ENCODE measurements at regions not wholly inside any gene's neighbourhood (a gene's known extent, or its start where the extent isn't known, plus 50 kb on each side); places are given as distances from the start of the nearest gene placed in this dataset.

DNA sequence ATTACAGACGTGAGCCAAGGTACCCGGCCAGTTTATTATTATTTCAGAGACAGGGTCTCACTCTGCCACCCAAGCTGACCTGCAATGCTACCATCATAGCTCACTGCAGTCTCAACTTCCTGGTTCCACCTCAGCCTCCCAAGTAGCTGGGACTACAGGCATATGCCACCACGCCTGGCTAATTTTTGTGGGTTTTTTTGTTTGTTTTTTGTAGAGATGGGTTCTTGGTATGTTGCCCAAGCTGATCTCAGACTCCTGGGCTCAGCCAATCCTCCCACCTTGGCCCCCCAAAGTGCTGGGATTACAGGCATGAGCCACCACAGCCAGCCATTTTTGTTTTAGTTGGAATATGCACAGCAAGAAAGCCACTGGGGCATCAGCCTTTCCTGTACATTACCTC, 115.7 kb downstream of the MRM1 start:
- Histone ChIP-seq H3K27ac (ENCODE audit: low read length) (no peak overlapping the region), H3K4me3 (ENCODE audit: low read length) (no peak overlapping the region), H3K27me3 (ENCODE audit: insufficient read depth, low read length) (no peaks in the 10 kb centered on the region), H3K9ac (ENCODE audit: low read depth, low read length) (no peak overlapping the region), H3K4me1 (ENCODE audit: insufficient read depth, low read length) (peaks cover 4% of the 10 kb centered on the region; the same call in 1 of the 2 replicates), H3K36me3 (ENCODE audit: insufficient read depth, low read depth, low read length) (no peaks in the 10 kb centered on the region), H3K9me3 (ENCODE audit: insufficient read depth, low read depth, low read length) (no peaks in the 10 kb centered on the region)

DNA sequence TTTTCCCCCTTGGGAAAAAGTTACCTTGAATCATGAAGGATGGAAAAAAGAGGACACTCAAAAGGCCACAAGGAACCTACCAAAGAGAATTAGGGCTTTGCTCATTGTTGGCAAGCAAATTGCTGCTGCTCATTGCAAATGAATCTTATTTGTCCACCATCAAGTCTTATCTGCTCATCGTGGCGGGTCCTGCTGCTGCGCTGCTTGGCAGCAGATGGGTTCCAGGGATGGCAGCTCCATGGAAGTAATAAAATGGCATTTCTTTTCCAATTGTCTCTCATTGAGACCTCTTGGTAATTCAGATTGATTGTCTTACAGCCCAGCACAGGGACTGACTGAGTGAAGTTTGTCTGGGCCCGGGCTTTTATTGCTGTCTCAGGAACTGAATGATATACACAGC, 118.7 kb downstream of the MRM1 start:
- Histone ChIP-seq H3K36me3 (ENCODE audit: insufficient read depth, low read depth, low read length) (no peaks in the 10 kb centered on the region), H3K9me3 (ENCODE audit: insufficient read depth, low read depth, low read length) (no peaks in the 10 kb centered on the region), H3K4me1 (ENCODE audit: insufficient read depth, low read length) (peaks cover 8% of the 10 kb centered on the region; the same call in 1 of the 2 replicates), H3K4me3 (ENCODE audit: low read length) (no peak overlapping the region), H3K9ac (ENCODE audit: low read depth, low read length) (no peak overlapping the region), H3K27ac (ENCODE audit: low read length) (no peak overlapping the region), H3K27me3 (ENCODE audit: insufficient read depth, low read length) (no peaks in the 10 kb centered on the region)

DNA sequence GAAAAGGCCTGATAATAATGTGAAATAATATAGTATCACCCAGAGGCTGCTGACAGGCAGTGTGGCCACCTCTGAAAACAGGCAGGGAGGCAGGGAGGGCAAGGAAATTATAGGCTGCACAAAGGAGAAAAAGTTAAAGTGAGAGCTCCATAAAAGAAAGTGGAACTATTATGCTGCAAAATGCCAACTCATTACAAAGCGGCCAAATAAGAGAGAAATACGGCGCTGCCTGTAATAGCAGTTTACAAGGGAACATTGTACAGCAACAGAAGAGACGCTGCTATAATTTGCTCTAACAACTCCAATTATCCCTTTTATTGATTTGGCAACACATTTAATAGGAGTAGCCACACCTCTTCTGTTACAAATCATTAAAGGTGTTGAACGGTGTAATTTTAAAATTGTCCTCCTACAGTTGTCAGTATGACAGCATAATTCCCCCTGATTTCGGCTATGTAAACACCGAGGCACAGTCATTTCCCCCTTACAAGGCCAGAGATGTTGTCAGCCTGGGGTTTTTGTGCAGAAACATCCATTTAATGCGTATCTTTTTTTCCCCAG, 120.3 kb downstream of the MRM1 start:
- Histone ChIP-seq H3K9me3 (ENCODE audit: insufficient read depth, low read depth, low read length) (no peaks in the 10 kb centered on the region), H3K36me3 (ENCODE audit: insufficient read depth, low read depth, low read length) (no peaks in the 10 kb centered on the region), H3K27ac (ENCODE audit: low read length) (no peak overlapping the region), H3K4me1 (ENCODE audit: insufficient read depth, low read length) (peaks cover 8% of the 10 kb centered on the region; the same call in 1 of the 2 replicates), H3K9ac (ENCODE audit: low read depth, low read length) (peak overlapping the region; percentile 62; the same call in 1 of the 2 replicates), H3K27me3 (ENCODE audit: insufficient read depth, low read length) (peaks cover 8% of the 10 kb centered on the region; the same call in 1 of the 2 replicates), H3K4me3 (ENCODE audit: low read length) (peak overlapping the region; percentile 63)

DNA sequence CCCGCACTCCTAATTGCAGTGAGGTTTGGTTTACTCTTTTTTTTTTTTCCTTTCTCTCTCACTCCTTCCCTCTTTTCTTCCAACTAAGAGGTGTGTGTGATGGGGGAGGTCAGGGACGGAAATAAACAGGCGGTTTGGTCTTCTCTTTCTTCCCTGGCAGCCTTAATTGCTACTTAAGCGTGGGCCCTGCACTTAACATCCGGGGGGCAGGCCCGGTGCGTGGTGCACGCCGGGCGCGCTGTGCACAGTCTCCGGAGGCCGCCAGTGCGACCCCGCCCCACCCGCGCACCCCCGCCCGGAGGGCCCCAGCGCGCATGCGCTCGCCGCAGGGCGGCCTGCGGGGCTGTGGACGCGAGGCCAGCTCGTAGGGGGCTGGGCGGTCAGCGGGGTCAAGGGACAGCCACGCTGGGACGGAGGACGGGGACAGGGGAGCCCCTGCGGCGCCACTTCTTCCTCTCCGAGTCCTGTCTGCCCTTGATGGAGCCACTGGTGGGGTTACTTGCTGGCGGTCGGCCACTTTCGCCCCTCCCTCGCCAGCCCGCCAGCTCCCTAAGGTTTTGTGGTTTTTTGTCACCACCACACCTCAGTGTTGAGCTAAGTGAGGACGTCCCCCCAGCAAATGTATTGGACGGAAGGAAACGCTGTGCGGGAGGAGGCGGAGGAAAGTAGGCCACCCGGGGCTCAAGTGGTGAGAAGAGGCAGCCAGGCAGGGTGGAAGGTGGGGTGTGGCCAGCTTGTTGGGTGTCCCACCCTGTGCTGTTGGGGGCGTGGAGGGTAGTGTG, 120.9 kb downstream of the MRM1 start:
- Histone ChIP-seq H3K27ac (ENCODE audit: low read length) (no peak overlapping the region), H3K36me3 (ENCODE audit: insufficient read depth, low read depth, low read length) (no peaks in the 10 kb centered on the region), H3K4me1 (ENCODE audit: insufficient read depth, low read length) (peaks cover 8% of the 10 kb centered on the region; the same call in 1 of the 2 replicates), H3K9me3 (ENCODE audit: insufficient read depth, low read depth, low read length) (no peaks in the 10 kb centered on the region), H3K27me3 (ENCODE audit: insufficient read depth, low read length) (peaks cover 15% of the 10 kb centered on the region), H3K9ac (ENCODE audit: low read depth, low read length) (peak overlapping the region; percentile 62; the same call in 1 of the 2 replicates), H3K4me3 (ENCODE audit: low read length) (peak overlapping the region; percentile 63)

DNA sequence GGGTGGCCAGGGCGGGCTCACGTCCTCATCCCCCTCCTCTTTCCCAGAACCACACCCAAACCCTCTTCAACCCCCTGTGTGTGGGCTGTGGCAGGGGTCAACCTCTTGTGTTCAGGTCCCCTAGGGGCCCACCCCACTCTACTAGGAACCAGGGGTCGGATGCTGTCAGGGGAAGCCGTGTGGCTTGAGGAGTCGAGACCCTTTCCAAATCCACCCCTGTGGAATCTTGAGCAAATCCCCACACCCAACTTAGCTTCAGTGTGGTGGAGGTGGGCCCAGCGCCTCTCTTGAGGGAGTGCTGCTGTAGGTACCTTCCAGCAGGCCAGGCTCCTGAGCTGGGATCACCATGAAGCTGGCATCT, 121.5 kb downstream of the MRM1 start:
- Histone ChIP-seq H3K4me1 (ENCODE audit: insufficient read depth, low read length) (peaks cover 13% of the 10 kb centered on the region; the same call in 1 of the 2 replicates), H3K36me3 (ENCODE audit: insufficient read depth, low read depth, low read length) (no peaks in the 10 kb centered on the region), H3K9ac (ENCODE audit: low read depth, low read length) (no peak overlapping the region)

DNA sequence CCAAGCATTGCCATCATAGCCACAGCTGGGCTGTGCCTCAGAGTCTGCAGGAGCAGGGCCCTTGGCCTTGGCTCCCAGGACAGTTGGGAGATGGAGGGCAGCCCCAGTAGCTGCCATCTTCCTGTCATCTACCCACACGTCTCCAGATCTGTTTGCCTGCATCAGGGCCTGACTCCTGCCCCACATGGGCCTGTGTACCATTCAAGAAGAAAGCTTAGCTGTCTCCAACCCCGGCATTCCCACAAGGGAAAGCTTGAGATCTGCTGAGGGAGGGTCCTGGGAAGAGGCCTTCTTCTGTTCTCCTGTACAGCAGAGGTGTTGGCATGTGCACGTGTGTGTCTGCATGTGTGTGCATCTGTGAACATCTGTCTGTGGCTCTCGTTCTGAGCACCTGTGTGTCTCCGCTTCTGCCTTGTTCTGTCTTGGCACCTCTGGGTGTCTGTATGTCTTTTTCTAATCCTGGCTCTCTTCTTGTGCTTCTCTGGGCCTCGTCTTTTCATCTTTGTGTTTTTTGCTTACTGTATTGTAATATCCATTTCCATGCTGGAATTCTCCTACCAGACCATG, 122.2 kb downstream of the MRM1 start:
- no peak overlapping the region for H3K27ac ChIP-seq (ENCODE audit: low read length)
- H3K27me3 ChIP-seq (ENCODE audit: insufficient read depth, low read length): peaks cover 25% of the 10 kb centered on the region
- no peaks in the 10 kb centered on the region for H3K9me3 ChIP-seq (ENCODE audit: insufficient read depth, low read depth, low read length)
- no peak overlapping the region for H3K9ac ChIP-seq (ENCODE audit: low read depth, low read length)
- H3K36me3 ChIP-seq (ENCODE audit: insufficient read depth, low read depth, low read length): no peaks in the 10 kb centered on the region
- peaks cover 18% of the 10 kb centered on the region; the same call in 1 of the 2 replicates for H3K4me1 ChIP-seq (ENCODE audit: insufficient read depth, low read length)
- H3K4me3 ChIP-seq (ENCODE audit: low read length): no peak overlapping the region

More for the DNA sequence above, 121.5 kb downstream of the MRM1 start:
- H3K4me3 ChIP-seq (ENCODE audit: low read length): peak overlapping the region; percentile 63; the same call in 1 of the 2 replicates
- H3K27ac ChIP-seq (ENCODE audit: low read length): no peak overlapping the region
- no peaks in the 10 kb centered on the region for H3K9me3 ChIP-seq (ENCODE audit: insufficient read depth, low read depth, low read length)
- peaks cover 21% of the 10 kb centered on the region for H3K27me3 ChIP-seq (ENCODE audit: insufficient read depth, low read length)

DNA sequence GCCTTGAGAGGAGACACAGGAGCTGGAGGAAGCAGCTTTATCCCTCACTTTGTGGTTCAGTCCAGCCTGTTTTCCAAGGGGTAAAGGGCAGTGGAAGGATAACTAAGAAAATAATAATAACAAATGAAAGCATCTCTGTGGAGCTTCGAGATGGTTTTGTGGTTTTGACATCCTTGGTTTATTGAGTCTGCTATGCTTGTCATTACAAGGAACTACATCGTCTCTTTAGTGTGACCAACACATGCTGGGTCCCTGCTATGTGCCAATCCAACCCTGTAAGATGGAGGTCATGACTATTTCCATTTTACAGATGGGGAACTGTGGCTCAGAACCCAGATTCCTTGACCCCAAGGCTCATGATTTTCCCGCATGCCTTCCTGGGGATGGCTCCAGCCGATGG, 124.8 kb downstream of the MRM1 start:
- Histone ChIP-seq H3K36me3 (ENCODE audit: insufficient read depth, low read depth, low read length) (no peaks in the 10 kb centered on the region), H3K9me3 (ENCODE audit: insufficient read depth, low read depth, low read length) (no peaks in the 10 kb centered on the region), H3K27ac (ENCODE audit: low read length) (no peak overlapping the region), H3K27me3 (ENCODE audit: insufficient read depth, low read length) (peaks cover 50% of the 10 kb centered on the region), H3K9ac (ENCODE audit: low read depth, low read length) (no peak overlapping the region), H3K4me3 (ENCODE audit: low read length) (no peak overlapping the region), H3K4me1 (ENCODE audit: insufficient read depth, low read length) (peaks cover 23% of the 10 kb centered on the region)

DNA sequence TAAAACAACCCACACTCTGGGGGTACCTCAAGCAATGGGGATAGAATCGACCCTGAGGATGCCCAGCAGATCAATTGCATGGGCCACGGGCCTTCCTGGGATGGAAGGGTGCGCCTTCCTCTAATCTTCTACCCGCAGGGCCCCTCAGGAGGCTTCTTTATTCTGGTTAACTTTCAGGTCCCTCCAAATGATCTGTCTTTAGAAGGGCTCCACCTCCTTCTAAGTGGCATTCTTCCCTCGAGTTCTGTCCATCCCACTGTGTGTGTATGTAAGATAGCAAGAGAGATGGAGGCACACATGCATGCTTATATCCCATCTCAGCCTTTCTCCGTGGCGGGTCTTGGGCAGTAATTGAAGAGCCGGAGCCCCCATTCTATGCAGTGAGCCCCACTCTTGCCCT, 125.7 kb downstream of the MRM1 start:
- peaks cover 54% of the 10 kb centered on the region for H3K27me3 ChIP-seq (ENCODE audit: insufficient read depth, low read length)
- H3K9ac ChIP-seq (ENCODE audit: low read depth, low read length): no peak overlapping the region
- no peaks in the 10 kb centered on the region for H3K9me3 ChIP-seq (ENCODE audit: insufficient read depth, low read depth, low read length)
- no peak overlapping the region for H3K4me3 ChIP-seq (ENCODE audit: low read length)
- peaks cover 25% of the 10 kb centered on the region for H3K4me1 ChIP-seq (ENCODE audit: insufficient read depth, low read length)
- no peak overlapping the region for H3K27ac ChIP-seq (ENCODE audit: low read length)
- H3K36me3 ChIP-seq (ENCODE audit: insufficient read depth, low read depth, low read length): no peaks in the 10 kb centered on the region

DNA sequence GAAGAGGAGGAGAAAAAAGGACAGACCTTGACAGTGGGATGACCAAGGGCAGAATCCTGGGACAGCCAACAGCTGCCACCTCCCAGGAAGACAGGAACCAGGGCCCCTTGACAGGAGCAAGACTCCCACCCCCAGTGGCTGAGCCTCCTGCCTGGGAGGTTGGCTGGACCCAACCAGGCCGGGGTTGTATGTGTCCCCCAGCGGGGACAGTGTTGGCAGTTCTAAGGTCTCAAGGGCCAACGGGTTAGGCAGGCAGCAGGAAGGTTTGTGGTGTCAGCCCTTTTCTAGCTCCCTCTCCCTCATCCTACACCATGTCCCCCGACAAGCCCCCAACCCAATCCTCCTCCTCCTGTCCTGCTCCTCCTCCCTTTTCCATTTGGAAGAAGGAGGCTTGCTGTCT, 126.2 kb downstream of the MRM1 start:
- Histone ChIP-seq H3K9ac (ENCODE audit: low read depth, low read length) (no peak overlapping the region), H3K4me1 (ENCODE audit: insufficient read depth, low read length) (peaks cover 30% of the 10 kb centered on the region), H3K27ac (ENCODE audit: low read length) (no peak overlapping the region), H3K36me3 (ENCODE audit: insufficient read depth, low read depth, low read length) (no peaks in the 10 kb centered on the region), H3K27me3 (ENCODE audit: insufficient read depth, low read length) (peaks cover 55% of the 10 kb centered on the region), H3K4me3 (ENCODE audit: low read length) (no peak overlapping the region), H3K9me3 (ENCODE audit: insufficient read depth, low read depth, low read length) (no peaks in the 10 kb centered on the region)

DNA sequence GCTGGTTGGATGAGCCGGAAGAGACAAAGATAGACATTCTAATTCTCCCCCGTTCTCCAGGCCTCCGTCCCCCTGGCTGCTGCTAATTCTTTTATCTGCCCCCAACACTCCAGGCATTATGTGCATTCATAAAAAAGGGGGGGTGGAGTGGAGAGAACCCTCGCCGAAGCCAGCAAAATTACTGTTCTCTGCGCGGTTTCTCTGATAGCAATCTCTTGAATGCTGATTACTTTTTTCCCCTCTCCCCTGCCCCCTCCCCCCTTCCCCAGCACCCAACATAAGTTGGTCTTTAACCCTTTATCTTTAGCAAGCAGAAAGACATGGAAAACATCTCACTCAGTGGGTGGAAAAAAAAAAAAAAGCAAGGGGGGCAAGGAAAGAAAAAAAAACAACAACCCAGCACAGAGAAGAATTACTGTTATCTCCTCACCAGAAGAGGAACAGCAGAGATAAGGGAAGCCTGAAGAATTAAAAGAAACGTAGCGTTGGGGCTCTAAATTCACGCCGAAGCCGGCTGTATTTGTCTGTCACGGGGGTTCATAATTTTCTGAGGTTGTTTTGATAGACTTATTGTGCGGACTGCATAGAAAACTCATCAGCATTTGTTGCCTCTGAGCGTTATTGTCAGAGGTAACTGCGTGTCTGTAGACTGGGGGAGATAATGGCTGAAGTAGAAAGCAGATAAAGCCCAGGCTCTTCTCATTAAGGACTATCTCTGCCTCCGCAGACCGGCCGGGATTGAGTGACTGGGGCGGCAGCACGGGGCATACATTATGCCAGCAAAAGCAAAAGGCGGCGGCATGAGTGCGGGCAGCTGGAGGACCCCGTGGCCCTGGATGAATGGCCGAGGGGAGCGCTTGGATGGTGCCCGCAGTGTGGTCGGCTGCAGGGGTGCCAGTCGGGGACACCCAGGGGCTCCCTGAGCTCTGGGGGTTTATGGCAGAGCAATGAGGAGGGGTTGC, 126.9 kb downstream of the MRM1 start:
- no peak overlapping the region for H3K4me3 ChIP-seq (ENCODE audit: low read length)
- no peak overlapping the region for H3K27ac ChIP-seq (ENCODE audit: low read length)
- H3K36me3 ChIP-seq (ENCODE audit: insufficient read depth, low read depth, low read length): no peaks in the 10 kb centered on the region
- no peaks in the 10 kb centered on the region for H3K9me3 ChIP-seq (ENCODE audit: insufficient read depth, low read depth, low read length)
- no peak overlapping the region for H3K9ac ChIP-seq (ENCODE audit: low read depth, low read length)
- H3K27me3 ChIP-seq (ENCODE audit: insufficient read depth, low read length): peaks cover 62% of the 10 kb centered on the region
- peaks cover 33% of the 10 kb centered on the region for H3K4me1 ChIP-seq (ENCODE audit: insufficient read depth, low read length)

DNA sequence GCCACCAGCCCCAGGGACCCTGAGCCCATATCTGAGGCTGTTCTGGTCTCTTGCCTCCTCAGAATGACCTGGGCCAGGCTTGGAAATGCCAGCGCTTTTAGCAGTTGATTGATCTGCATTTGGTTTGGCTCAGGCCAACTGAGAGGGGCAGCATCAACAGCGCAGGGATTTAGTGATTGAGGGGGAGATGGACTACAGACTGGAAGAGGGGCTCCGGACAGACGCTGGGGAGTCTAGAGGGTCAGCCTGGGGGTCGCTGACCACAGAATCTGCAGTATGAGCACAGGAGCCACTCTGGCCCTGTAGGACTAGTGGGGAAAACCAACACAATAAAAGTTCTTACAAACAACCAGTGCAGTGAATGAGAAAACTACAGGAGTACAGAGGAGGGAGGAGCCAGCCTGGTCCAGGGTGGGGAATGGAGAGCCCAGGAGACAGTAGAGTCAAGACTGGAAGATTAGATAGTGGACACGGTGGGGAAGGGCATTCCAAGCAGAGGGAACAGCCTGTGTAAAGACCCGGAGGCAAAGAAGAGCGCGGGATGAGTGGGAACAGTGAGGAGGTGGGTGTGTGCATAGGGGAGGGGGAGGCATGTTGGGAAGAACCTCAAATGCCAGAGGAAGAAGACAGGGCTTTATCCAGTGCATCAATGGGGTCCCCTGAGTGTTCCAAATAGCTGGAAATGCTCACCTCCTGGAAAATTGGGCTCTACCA, 128.9 kb downstream of the MRM1 start:
- Histone ChIP-seq H3K36me3 (ENCODE audit: insufficient read depth, low read depth, low read length) (no peaks in the 10 kb centered on the region), H3K27ac (ENCODE audit: low read length) (no peak overlapping the region), H3K4me3 (ENCODE audit: low read length) (no peak overlapping the region), H3K4me1 (ENCODE audit: insufficient read depth, low read length) (peaks cover 32% of the 10 kb centered on the region), H3K27me3 (ENCODE audit: insufficient read depth, low read length) (peaks cover 62% of the 10 kb centered on the region), H3K9ac (ENCODE audit: low read depth, low read length) (no peak overlapping the region), H3K9me3 (ENCODE audit: insufficient read depth, low read depth, low read length) (no peaks in the 10 kb centered on the region)

All from iPS-20b (cell line).